ENCODE measurements at regions not wholly inside any gene's neighbourhood (a gene's known extent, or its start where the extent isn't known, plus 50 kb on each side); places are given as distances from the start of the nearest gene placed in this dataset.
"Not testable (repeated sequence)": the region's sequence is repeated elsewhere in the genome, so short reads cannot be mapped to it uniquely, and the experiment has no call there.

DNA sequence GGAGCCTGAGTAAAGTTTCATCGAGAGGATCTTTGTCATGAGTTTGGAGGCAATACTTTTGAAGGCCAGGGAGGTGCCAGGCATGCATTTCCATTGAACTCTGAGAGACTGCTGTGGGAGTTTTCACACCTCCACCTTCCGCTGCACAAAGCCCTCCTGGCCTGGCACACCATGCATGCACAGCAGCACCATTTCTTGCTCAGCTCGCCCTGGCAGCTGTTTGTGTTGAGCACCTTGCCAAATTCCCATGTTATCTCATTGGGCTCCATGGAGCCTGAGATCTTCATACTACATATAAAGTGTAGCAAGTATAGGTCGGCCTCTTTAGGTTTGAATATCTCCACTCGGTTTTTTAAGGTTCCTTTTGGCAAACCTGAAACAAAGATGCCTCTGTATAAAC is 125.7 kb upstream of the CLINT1 start:
- DNase-seq (ENCODE audit: low read depth in 2 of 2) = no peak

DNA sequence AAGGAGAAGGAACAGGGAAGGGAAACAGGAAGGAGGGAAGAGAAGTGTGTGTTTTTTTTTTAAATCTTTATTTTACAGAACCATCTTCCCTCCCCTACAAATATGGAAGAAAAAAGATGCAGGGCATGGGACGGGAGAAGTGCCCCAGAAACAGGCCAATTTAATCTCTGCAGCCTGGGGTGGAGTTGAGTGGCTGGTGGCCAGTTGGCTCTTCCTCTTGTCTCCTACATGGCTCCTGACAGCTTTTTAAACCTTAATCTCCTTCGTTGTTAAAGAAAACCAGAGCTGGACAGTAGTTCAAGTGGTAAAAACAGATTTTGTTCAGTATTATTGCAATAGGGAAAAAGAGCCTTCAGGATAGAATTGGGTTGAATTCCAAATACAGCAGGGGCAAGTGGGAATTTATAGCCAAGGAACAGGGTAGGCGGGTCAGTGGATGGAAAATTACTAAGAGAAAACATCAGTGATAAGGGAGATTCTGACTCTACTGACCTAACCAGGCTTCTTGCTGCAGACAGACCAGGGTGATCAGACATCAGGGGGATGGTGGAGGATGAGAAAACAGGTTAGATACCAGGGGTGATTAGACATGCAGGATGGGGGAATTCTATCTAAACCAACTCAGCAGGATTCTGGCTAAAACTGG is 125.1 kb upstream of the CLINT1 start:
- DNase-seq (ENCODE audit: low read depth in 2 of 2) = no peak

DNA sequence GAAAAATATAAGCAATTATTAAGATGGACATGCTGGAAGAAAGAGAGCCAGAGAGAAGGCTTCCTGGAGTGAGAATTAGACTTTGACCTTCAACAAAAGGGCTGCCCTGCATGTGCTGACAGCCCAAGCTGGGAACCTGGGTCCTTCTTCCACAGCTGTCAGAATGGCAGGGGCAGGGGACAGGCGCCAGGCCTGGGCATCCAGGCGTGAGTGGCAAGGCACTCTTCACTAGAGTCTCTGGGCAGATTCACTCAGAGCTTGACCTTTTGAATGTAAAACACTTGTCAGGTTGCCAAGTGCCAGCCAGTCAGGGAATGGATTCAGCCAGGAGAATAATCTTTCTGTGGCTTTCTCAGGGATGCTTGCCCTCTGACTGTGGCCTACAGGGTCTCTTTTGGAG is 119.1 kb upstream of the CLINT1 start:
- DNase-seq (ENCODE audit: low read depth in 2 of 2) = no peak

DNA sequence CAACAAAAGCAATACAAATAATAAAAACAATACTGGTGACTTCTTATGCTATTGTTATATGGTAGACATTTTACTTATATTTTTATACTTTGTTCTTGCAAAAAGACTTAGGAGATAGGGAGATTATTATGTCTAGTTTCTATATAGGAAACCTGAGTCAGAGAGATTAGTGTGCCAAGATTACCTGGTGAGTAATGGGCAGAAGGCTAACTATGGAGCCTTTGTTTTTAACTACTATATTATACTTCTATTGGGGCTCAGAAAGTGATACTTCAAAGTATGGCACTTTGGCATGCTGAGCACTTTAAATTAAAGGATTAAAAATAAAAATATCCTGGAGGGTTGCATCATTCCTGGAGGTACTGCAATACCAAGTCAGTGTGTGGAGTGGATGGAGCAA is 117.5 kb upstream of the CLINT1 start:
- no peak for DNase-seq (ENCODE audit: low read depth in 2 of 2)

DNA sequence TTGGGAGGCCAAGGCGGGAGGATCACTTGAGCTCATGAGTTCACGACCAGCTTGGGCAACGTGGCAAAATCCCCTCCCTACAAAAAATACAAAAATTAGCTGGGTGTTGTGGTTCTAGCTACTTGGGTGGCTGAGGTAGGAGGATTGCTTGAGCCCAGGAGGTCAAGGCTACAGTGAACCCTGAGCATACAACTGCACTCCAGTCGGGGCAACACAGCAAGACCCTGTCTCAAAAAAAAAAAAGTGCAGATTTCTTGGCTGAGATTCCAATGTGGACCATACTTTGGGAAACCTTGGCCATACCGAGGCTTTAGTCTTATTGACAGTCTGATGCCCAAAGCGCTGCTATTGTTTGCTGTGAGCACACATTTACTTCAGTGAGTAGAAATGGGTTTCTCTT is 113.6 kb upstream of the CLINT1 start:
- no peak for DNase-seq (ENCODE audit: low read depth in 2 of 2)

DNA sequence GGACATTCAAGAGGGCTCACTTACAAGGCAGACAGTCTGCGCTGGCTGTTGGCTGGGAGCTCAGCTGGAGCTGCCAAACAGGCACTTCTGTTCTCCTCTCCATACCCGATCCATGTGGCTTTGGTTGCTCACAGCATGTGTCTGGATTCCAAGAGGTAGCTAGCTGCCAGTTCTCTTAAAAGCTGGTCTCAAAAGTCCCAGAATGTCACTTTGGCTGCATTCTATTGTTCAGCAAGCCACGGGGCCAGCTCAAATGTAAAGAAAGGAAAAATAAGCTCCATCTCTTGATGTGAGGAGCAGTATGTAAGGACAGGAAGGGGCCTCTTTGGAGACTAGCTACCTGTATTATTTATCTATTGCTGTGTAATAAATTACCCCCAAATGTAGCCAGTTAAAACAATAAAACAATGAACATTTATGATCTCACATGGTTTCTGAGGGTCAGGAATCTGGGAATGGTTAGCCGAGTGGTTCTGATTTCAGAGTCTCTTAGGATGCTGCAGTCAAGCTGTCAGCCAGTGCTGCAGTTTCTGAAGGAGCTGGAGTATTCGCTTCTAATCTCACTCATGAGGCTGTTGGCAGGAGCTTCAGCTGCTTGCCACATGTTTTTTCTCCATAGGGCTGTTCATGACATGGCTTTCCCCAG is 112.7 kb upstream of the CLINT1 start:
- DNase-seq (ENCODE audit: low read depth in 2 of 2) = no peak

DNA sequence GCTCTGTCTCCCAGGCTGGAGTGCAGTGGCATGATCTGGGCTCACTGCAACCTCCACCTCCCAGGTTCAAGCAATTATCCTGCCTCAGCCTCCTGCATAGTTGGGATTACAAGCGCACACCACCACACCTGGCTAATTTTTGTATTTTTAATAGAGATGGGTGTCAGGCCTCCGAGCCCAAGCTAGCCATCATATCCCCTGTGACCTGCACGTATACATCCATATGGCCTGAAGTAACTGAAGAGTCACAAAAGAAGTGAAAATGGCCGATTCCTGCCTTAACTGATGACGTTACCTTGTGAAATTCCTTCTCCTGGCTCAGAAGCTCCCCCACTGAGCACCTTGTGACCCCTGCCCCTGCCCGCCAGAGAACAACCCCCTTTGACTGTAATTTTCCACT is 109.6 kb upstream of the CLINT1 start:
- not testable (repeated sequence) for DNase-seq (ENCODE audit: low read depth in 2 of 2)

DNA sequence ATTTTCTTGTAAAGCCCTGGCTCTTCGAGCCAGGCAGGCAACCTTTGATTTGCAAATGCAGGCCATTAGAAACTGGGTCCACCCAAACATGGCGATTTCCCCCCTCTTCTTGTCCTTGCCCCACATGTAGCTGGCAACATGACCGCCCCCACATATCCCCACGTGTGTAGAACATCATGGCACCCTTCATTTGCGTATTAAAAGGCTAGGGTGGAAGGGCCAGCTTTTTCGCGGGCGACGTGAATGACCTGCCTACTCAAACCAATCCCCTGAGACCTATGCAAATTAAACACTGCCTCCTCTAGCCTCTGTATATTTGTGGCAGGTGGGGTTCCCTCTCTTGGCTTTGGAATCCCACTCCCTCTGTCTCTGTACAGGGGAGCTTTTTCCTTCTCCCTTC is 107.0 kb upstream of the CLINT1 start:
- DNase-seq (ENCODE audit: low read depth in 2 of 2) = no peak

DNA sequence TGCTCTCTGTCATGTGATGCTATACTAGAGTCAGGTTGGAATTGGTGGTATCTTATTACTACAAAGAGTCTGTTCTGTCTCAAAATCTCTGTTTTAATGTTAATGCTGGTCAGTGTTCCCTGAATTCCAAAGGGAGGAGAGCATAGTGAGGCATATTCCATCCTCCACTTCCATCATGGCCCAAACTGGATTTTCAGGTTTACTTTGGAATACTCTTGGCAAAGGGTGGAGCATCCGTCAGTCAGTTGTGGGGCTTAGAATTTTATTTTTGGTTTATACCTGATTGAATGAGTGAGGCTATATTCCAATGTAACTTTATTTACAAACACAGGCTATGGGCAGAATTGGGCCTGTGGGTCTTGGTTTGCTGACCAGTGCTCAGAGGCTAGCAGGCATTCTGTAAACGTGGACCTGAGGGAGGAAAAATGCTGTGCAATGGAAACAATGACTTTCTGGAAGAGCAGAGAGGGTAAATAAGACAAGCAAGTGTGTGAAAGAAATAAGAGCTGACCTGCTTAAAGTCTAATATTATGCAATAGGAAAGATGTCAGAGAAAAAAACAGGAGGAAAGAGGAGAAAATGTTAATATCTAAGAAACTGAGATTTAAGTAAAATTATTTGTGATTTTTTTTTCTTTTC is 106.2 kb upstream of the CLINT1 start:
- DNase-seq (ENCODE audit: low read depth in 2 of 2) = no peak

DNA sequence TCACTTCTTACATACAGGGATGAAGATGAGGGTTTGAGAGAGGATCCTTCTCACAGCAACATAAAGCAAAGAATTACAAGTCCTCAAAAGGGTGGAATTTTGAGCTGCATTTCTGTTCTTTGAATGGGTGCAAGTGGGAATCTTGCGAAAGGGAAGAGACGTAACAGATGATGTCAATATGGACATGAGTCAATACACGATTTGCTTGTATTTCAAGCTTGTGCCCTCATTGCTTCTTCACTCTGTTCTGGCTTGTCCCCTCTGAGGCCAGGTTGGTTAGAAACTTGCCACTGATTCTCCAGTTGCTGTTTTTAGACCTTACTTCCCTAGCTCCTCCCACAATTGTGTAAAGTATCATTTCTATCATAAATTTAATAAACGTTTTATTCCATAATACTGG is 104.8 kb upstream of the CLINT1 start:
- DNase-seq (ENCODE audit: low read depth in 2 of 2) = no peak

DNA sequence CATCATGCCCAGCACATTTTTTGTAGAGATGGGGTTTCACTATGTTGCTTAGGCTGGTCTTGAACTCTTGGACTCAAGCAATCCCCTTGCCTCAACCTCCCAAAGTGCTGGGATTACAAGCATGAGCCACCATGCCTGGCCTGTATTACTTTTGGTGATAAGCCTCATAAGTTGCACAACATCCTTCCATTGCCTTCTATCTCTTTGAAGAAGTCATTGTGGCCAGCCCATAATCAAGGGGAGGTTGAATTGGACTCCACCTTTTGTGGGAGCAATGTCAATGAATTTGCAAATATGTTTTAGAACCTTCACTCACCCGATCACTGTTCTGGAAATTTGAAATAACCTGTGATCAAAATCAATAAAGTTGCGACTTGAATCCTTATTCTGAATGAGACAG is 104.3 kb upstream of the CLINT1 start:
- no peak for DNase-seq (ENCODE audit: low read depth in 2 of 2)

DNA sequence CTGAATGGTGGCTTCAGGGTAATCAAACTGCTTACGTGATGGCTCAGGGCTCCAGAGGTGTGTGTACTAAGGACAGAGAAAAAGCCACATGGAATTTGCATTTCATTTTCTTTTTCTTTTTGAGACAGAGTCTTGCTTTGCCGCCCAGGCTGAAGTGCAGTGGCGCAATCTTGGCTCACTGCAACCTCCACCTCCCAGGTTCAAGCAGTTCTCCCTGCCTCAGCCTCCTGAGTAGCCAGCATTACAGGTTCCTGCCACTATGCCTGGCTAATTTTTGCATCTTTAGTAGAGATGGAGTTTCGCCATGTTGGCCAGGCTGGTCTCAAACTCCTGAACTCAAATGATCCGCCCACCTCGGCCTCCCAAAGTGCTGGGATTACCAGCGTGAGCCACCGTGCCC is 103.7 kb upstream of the CLINT1 start:
- not testable (repeated sequence) for DNase-seq (ENCODE audit: low read depth in 2 of 2)

DNA sequence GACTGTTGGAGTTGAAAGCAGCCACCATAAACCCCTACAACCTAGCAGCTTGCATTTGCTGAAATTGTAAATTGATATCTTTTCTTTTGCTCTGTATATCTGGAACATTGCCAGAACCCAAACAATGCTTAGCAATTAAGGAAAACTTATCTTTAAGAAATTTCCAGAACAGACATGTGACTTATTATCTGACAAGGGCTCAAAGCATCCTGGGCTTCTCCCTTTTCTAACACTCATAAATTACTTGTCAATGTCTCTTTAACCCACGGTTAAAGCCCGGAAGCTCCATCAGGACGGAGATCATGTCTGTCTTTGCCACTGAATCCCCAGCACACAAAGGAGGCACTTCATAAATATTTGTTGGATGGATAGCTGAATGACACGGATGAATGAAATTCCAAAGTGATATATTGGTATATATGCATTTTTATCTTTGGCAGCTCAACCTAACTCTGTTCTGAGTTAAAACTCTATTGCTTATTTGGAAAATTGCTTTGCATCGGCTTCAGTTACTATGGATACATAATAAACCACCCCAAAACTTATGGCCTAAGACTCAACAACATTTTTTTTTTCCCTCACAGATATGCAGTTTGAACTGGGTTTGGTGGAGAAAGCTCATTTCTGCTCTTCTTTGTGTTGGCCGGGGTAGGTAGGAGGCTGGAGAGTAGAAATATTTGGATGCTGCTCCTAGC is 103.1 kb upstream of the CLINT1 start:
- no peak for DNase-seq (ENCODE audit: low read depth in 2 of 2)

DNA sequence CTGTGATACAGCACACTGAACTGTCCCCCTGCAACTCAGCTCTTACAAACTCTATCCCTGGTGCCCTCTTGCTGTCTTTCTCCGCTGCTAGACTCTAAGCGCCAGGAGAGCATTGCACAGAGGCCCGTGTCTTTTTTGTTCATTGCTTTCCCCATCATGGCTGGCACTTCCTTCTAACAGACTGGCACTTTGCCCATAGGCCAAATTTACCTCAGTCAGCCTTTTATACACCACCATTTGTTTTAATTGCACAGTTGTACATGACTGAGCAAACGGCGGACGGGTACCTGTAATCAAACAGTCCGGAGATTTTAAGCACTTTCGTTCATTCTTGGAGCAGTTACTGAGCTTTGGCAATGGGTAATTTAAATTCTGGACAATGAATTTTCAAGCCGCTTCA is 102.2 kb upstream of the CLINT1 start:
- DNase-seq (ENCODE audit: low read depth in 2 of 2) = no peak

DNA sequence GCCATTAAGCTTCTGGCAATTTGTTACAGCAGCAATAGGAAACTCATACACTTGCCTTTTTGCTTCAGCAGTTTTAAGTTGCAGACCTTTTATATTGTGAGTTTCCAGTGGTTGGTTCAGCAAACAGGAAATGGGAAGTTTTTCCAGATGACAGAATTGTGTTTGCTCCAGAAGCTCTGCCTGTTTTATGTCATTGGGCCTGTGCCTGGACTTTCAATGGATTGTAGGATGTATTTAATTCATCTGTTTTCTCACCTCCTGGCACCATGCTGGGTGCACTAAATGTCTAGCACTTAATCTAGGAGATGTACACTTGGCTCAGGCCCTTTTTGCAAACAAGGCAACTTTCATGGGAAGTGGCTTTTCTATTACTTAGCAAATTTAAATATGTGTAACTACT is 100.4 kb upstream of the CLINT1 start:
- no peak for DNase-seq (ENCODE audit: low read depth in 2 of 2)

DNA sequence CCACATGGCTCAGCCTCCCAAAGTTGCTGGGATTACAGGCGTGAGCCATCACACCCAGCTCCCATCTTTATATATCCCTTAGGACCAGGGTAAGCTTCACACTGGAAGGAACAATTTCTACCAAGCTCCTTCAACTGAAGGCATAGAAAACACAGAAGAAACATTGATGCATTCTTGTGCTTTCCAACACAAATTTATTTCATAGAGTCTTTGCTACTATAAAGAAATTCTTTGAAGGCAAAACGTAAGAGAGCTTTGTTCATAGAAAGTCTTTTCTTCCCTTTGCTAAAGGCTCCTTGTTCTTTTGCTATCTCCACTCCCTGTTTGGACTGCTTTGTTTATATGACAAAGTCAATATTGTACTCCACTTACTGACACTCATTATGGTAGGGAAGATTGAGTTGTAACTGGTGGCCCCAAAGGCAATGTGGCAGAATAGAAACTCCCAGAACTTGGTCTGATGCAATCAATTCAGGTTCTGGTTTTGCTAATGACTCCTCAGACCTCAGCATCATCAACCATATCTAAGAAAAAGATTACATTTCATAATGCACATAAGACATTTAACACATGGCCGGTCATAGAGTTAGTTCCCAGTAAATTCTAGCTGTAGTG is 97.4 kb upstream of the CLINT1 start:
- DNase-seq (ENCODE audit: low read depth in 2 of 2) = no peak

DNA sequence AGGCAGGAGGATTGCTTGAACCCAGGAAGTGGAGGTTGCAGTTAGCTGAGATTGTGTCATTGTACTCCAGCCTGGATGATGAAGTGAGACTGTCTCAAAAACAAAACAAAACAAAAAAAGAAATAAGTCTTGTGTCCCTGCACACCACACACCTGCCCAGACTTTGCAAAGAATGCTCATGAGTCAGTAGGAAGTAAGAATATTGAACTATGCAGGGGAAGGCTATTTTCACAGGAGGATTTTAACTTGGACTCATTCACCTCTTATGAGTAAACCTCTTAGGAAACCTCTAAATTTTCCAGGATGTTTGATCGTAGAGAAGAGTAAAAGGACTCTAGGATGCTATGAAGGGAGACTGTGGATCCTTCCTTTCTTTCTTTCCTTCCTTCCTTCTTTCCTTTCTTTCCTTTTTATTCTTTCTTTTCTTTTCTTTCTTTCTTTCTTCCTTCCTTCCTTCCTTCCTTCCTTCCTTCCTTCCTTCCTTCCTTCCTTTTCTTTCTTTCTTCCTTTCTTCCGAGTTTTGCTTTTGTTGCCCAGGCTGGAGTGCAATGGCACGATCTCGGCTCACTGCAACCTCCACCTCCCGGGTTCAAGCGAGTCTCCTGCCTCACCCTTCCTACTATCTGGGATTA is 96.7 kb upstream of the CLINT1 start:
- DNase-seq (ENCODE audit: low read depth in 2 of 2) = no peak

DNA sequence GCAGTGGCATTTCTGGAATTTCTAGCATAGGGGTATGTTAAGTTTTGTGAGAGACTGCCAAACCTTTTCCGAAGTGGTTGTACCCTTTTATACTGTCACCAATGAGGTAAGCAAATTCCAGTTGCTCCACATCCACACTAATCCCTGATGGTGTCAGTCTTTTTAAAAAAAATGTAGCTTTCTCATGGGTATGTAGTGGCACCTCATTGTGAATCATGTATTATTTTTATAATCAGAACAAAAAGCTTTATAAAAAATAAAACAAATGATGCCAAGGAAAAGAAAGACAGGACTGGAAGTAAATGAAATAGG is 93.4 kb upstream of the CLINT1 start:
- no peak for DNase-seq (ENCODE audit: low read depth in 2 of 2)

DNA sequence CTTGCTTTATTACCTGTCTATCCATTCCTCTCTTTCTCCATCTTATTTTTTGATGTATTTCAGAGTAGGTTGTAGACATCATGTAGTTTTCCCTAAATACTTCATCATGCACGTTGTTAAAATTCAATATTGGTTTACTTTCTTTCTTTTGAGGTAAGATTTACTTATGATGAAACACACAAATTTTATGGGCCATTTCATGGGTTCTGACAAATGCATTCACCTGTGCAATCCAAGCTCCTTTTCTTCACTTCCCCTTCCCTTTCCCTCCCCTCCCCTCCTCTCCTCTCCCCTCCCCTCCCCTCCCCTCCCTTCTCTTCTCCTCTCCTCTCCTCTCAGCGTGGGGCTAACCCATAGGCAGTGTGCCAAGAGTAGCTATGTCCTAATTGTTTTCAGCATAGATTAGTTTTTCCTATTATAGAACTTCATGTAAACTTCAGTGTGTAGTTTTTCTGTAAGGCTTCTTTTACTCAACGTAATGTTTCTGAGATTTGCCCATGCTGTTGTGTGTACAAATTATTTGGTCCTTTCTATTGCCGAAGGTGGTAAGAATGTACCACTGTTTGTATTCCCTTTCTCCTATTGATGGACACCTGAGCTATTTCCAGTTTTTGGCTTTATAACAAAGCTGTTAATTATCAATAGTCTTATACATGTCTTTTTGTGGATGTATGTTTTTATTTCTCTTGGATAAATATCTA is 92.9 kb upstream of the CLINT1 start:
- no peak for DNase-seq (ENCODE audit: low read depth in 2 of 2)

DNA sequence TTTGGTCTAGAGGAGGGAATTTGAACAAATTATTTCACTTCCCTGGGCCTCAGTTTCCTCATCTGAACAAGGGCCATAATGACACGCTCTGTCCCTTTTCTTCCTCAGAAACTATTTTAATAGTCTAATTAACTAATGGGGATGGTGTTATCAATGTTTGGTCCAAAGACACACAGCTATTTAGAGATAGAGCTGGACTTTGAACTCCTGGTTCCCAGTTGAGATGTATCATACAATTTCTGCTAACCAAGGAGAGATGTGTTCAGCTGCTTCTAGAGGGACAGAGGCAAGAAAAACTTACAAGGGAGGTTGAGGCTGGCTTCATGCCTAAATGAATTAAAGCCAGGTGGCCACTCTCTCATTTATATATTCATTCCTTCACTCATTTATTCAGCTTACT is 90.6 kb upstream of the CLINT1 start:
- no peak for DNase-seq (ENCODE audit: low read depth in 2 of 2)

DNA sequence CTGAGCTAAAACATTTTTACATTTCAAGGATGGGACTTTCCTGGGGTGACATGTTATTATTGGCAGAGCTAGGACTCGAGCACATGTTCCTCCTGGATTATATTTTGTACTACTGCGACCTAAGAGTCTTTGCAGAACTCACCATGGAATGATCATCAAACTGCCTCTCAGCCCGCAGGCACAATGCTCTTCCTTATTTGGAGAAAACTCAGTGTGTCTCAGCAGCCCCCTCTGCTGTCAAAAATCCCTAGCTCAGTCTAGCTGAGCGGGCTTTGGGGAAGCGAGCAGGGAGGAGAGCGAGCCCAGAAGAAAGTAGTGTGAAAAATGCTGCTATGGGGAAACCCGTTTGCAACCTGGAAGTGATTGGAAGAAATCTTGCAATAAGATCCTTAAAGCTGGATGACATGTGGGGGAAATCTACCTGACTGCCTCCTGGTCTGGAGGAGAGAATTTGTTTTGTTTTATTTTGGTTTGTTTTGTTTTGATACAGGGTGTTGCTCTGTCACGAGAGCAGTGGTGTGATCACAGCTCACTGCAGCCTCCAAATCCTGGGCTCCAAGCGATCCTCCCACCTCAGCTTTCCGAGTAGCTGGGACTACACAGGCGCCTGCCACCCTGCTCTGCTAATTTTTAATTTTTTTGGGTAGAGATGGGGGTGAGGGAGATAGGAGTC is 89.9 kb upstream of the CLINT1 start:
- DNase-seq (ENCODE audit: low read depth in 2 of 2) = peak; percentile 37 to 69

Data from stimulated activated CD8-positive, alpha-beta memory T cell treated with anti-CD3 and anti-CD28 coated beads, Interleukin-7, amount 100 ng/mL, for 1 hour (primary cell).